GM18499 (cell line): ENCODE measurements at regions not wholly inside any gene's neighbourhood (a gene's known extent, or its start where the extent isn't known, plus 50 kb on each side); places are given as distances from the start of the nearest gene placed in this dataset.

ENCODE experiments used
- ATAC-seq: cut with Tn5 transposase; IDR thresholded peaks from one replicate; pipeline ENCODE4 v1.9.1; 2021; ENCODE audit warnings: moderate number of reproducible peaks; ENCODE audit not compliant: insufficient read depth, unreplicated experiment

GRCh38 chr18:2360861-2361260 is 210.4 kb downstream of the METTL4 start:
- ATAC-seq: no peak

- no peak for ATAC-seq
These were observed 203.2 kb downstream of the METTL4 start for GRCh38 chr18:2368102-2368501.

GRCh38 chr18:2376707-2377106 is 194.6 kb downstream of the METTL4 start:
- no peak for ATAC-seq

GRCh38 chr18:2380101-2380500 is 191.2 kb downstream of the METTL4 start:
- ATAC-seq: no peak

GRCh38 chr18:2381539-2381938 is 189.8 kb downstream of the METTL4 start:
- ATAC-seq: no peak

GRCh38 chr18:2387588-2387987 is 183.7 kb downstream of the METTL4 start:
- no peak for ATAC-seq

- no peak for ATAC-seq
These were observed 181.1 kb downstream of the METTL4 start for GRCh38 chr18:2390158-2390557.

- no peak for ATAC-seq
These were observed 179.8 kb downstream of the METTL4 start for GRCh38 chr18:2391470-2391869.

- no peak for ATAC-seq
These were observed 178.9 kb downstream of the METTL4 start for GRCh38 chr18:2392446-2392845.

GRCh38 chr18:2394684-2395083 is 176.6 kb downstream of the METTL4 start:
- no peak for ATAC-seq

GRCh38 chr18:2395427-2396161 is 175.7 kb downstream of the METTL4 start:
- peak; percentile 64 for ATAC-seq

- no peak for ATAC-seq
These were observed 175.2 kb downstream of the METTL4 start for GRCh38 chr18:2396162-2396505.

GRCh38 chr18:2400701-2401196 is 170.6 kb downstream of the METTL4 start:
- ATAC-seq: no peak

- no peak for ATAC-seq
These were observed 169.2 kb downstream of the METTL4 start for GRCh38 chr18:2402084-2402483.

GRCh38 chr18:2406544-2406943 is 164.8 kb downstream of the METTL4 start:
- no peak for ATAC-seq

- ATAC-seq: no peak
These were observed 163.3 kb downstream of the METTL4 start for GRCh38 chr18:2407961-2408360.

GRCh38 chr18:2409906-2410305 is 161.4 kb downstream of the METTL4 start:
- ATAC-seq: no peak

- ATAC-seq: no peak
These were observed 160.6 kb downstream of the METTL4 start for GRCh38 chr18:2410688-2411087.

- no peak for ATAC-seq
These were observed 159.8 kb downstream of the METTL4 start for GRCh38 chr18:2411381-2411960.

GRCh38 chr18:2412281-2412680 is 159.0 kb downstream of the METTL4 start:
- ATAC-seq: no peak

GRCh38 chr18:2412996-2413751 is 158.1 kb downstream of the METTL4 start:
- ATAC-seq: no peak
